COLO829 (cell line): ENCODE measurements at regions not wholly inside any gene's neighbourhood (a gene's known extent, or its start where the extent isn't known, plus 50 kb on each side); places are given as distances from the start of the nearest gene placed in this dataset.
"Not testable (repeated sequence)": the region's sequence is repeated elsewhere in the genome, so short reads cannot be mapped to it uniquely, and the experiment has no call there.

ENCODE experiments used
- DNase-seq: peaks from one replicate; pipeline ENCODE4 v3.0.0; 2012; ENCODE audit warnings: low spot score

- no peak for DNase-seq
These were observed 273.8 kb downstream of the RPS6KC1 start for GRCh38 chr1:213324859-213325258.

GRCh38 chr1:213325482-213325881 lies 274.4 kb downstream of the RPS6KC1 start:
- DNase-seq = no peak

GRCh38 chr1:213326281-213327016 lies 275.4 kb downstream of the RPS6KC1 start:
- DNase-seq = peak; percentile 73

- peak; percentile 98 for DNase-seq
These were observed 276.1 kb downstream of the RPS6KC1 start for GRCh38 chr1:213327017-213327667.

GRCh38 chr1:213329406-213330008 lies 278.5 kb downstream of the RPS6KC1 start:
- DNase-seq = no peak

- peak; percentile 66 for DNase-seq
These were observed 279.2 kb downstream of the RPS6KC1 start for GRCh38 chr1:213330281-213330680.

- no peak for DNase-seq
These were observed 280.7 kb downstream of the RPS6KC1 start for GRCh38 chr1:213331631-213332175.

GRCh38 chr1:213332491-213332890 lies 281.4 kb downstream of the RPS6KC1 start:
- no peak for DNase-seq

GRCh38 chr1:213333121-213333520 lies 282.1 kb downstream of the RPS6KC1 start:
- DNase-seq = no peak

GRCh38 chr1:213335084-213335483 lies 284.0 kb downstream of the RPS6KC1 start:
- DNase-seq = no peak

- no peak for DNase-seq
These were observed 286.1 kb downstream of the RPS6KC1 start for GRCh38 chr1:213337025-213337678.

GRCh38 chr1:213340593-213340992 lies 289.6 kb downstream of the RPS6KC1 start:
- no peak for DNase-seq

- DNase-seq = no peak
These were observed 294.6 kb downstream of the RPS6KC1 start for GRCh38 chr1:213345621-213346020.

GRCh38 chr1:213357403-213357802 lies 306.4 kb downstream of the RPS6KC1 start:
- DNase-seq = no peak

- DNase-seq = not testable (repeated sequence)
These were observed 307.3 kb downstream of the RPS6KC1 start for GRCh38 chr1:213358368-213358767.

GRCh38 chr1:213362598-213362997 lies 311.6 kb downstream of the RPS6KC1 start:
- DNase-seq = no peak

GRCh38 chr1:213366141-213366831 lies 315.2 kb downstream of the RPS6KC1 start:
- DNase-seq = no peak

- no peak for DNase-seq
These were observed 318.4 kb downstream of the RPS6KC1 start for GRCh38 chr1:213369465-213369864.

- DNase-seq = no peak
These were observed 319.5 kb downstream of the RPS6KC1 start for GRCh38 chr1:213370523-213370922.

GRCh38 chr1:213371525-213371846 lies 320.4 kb downstream of the RPS6KC1 start:
- DNase-seq = no peak

- no peak for DNase-seq
These were observed 321.0 kb downstream of the RPS6KC1 start for GRCh38 chr1:213371847-213372619.
